CD14-positive monocyte (primary cell): ENCODE measurements at regions not wholly inside any gene's neighbourhood (a gene's known extent, or its start where the extent isn't known, plus 50 kb on each side); places are given as distances from the start of the nearest gene placed in this dataset.
A peak's percentile ranks its signal among the peaks of the same experiment; 100 is the strongest.

Source experiments
- DNase-seq, 3 donors: peaks; one replicate each; pipeline ENCODE4 v3.0.0-alpha.2; 2011 to 2022
- H2AFZ ChIP-seq: 2 replicates; pipeline ENCODE4 v1.6.0; 2012; ENCODE audit warnings: mild to moderate bottlenecking, low read depth, low read length, inconsistent platforms; ENCODE audit not compliant: insufficient read depth, poor library complexity, severe bottlenecking
- H3K27ac ChIP-seq, 2 donors: 1 replicate in 1 of 2; 2 replicates in 1 of 2; pipeline ENCODE4 v1.5.1; 2012 to 2013; ENCODE audit warnings: low read length in 2 of 2, control low read depth in 1 of 2, inconsistent platforms in 1 of 2, low read depth in 1 of 2, mild to moderate bottlenecking in 1 of 2
- H3K27me3 ChIP-seq, 2 donors: one replicate each; pipeline versions ENCODE4 v1.6.0 to v1.6.1; 2011 to 2013; ENCODE audit warnings: low read length in 2 of 2; ENCODE audit not compliant: control insufficient read depth in 2 of 2, insufficient read depth in 2 of 2
- H3K36me3 ChIP-seq, 2 donors: replicated peaks in 1 of 2; 1 replicate in 1 of 2; 2 replicates in 1 of 2; pipeline versions ENCODE4 v1.5.1 to v1.6.1; 2012 to 2013; ENCODE audit warnings: low read length in 2 of 2, control low read depth in 1 of 2, inconsistent platforms in 1 of 2, mild to moderate bottlenecking in 1 of 2; ENCODE audit not compliant: insufficient read depth in 2 of 2, control insufficient read depth in 1 of 2
- H3K4me1 ChIP-seq, 2 donors: 1 replicate in 1 of 2; 2 replicates in 1 of 2; pipeline versions ENCODE4 v1.5.1 to v1.6.1; 2012 to 2013; ENCODE audit warnings: low read length in 2 of 2, control low read depth in 1 of 2, inconsistent platforms in 1 of 2, mild to moderate bottlenecking in 1 of 2, moderate library complexity in 1 of 2; ENCODE audit not compliant: insufficient read depth in 2 of 2, control insufficient read depth in 1 of 2
- H3K4me2 ChIP-seq: replicated peaks from 2 replicates; pipeline ENCODE3; 2012; ENCODE audit warnings: low read length, moderate library complexity, mild to moderate bottlenecking; ENCODE audit not compliant: poor library complexity, severe bottlenecking; ENCODE audit errors: extremely low read depth
- H3K4me3 ChIP-seq, 3 experiments: fragments of 200-600 bp in 1 of 3; sonication (generic) in 1 of 3; replicated peaks in 1 of 3; 1 replicate in 2 of 3; 2 replicates in 1 of 3; pipeline ENCODE4 v1.5.1; 2011 to 2013; ENCODE audit warnings: low read length in 3 of 3, mild to moderate bottlenecking in 3 of 3, control low read depth in 2 of 3, low read depth in 2 of 3, inconsistent platforms in 1 of 3, moderate library complexity in 1 of 3
- H3K79me2 ChIP-seq: 2 replicates; pipeline ENCODE4 v1.6.0; 2012; ENCODE audit warnings: mild to moderate bottlenecking, control low read depth, inconsistent platforms, low read length, moderate library complexity; ENCODE audit not compliant: insufficient read depth
- H3K9ac ChIP-seq: 2 replicates; pipeline ENCODE4 v1.6.0; 2017; ENCODE audit warnings: low read length, mild to moderate bottlenecking; ENCODE audit not compliant: insufficient read depth, poor library complexity, severe bottlenecking
- H3K9me3 ChIP-seq, 2 donors: replicated peaks in 1 of 2; 1 replicate in 1 of 2; 2 replicates in 1 of 2; pipeline versions ENCODE4 v1.5.1 to v1.6.1; 2012 to 2013; ENCODE audit warnings: low read length in 2 of 2, control low read depth in 1 of 2; ENCODE audit not compliant: control insufficient read depth in 1 of 2, insufficient read depth in 1 of 2
- H4K20me1 ChIP-seq: 2 replicates; pipeline ENCODE4 v1.6.0; 2012; ENCODE audit warnings: mild to moderate bottlenecking, low read length, control low read depth, moderate library complexity; ENCODE audit not compliant: insufficient read depth
- H3K27ac Mint-ChIP-seq, 7 donors: one replicate each; pipeline ENCODE4 v1.8.0; 2020; ENCODE audit warnings: mild to moderate bottlenecking in 7 of 7, mixed read lengths in 7 of 7, moderate library complexity in 6 of 7, inconsistent platforms in 2 of 7
- H3K27me3 Mint-ChIP-seq, 3 donors: one replicate each; pipeline ENCODE4 v1.8.0; 2021 to 2022; ENCODE audit warnings: low read depth in 3 of 3, mild to moderate bottlenecking in 3 of 3, mixed read lengths in 3 of 3, moderate library complexity in 3 of 3, inconsistent platforms in 1 of 3
- H3K36me3 Mint-ChIP-seq, 2 donors: one replicate each; pipeline ENCODE4 v1.8.0; 2020; ENCODE audit warnings: mixed read lengths in 2 of 2, inconsistent platforms in 1 of 2, mild to moderate bottlenecking in 1 of 2
- H3K4me1 Mint-ChIP-seq: one replicate; pipeline ENCODE4 v1.8.0; 2020; ENCODE audit warnings: mild to moderate bottlenecking, mixed read lengths
- H3K4me3 Mint-ChIP-seq, 2 donors: one replicate each; pipeline ENCODE4 v1.8.0; 2020; ENCODE audit warnings: mild to moderate bottlenecking in 2 of 2, mixed read lengths in 2 of 2, moderate library complexity in 1 of 2
- H3K9me3 Mint-ChIP-seq, 7 donors: one replicate each; pipeline ENCODE4 v1.8.0; 2020 to 2022; ENCODE audit warnings: mixed read lengths in 7 of 7, mild to moderate bottlenecking in 6 of 7, moderate library complexity in 6 of 7, inconsistent platforms in 2 of 7
- WGBS: methylation state at CpG from one replicate; pipeline ENCODE4 v1.1.5; 2013; ENCODE audit warnings: missing lambda C conversion rate; ENCODE audit not compliant: insufficient coverage; 5-methylcytosine and 5-hydroxymethylcytosine counted together
- intact Hi-C, 2 donors: fragments of 100-400 bp; cut with micrococcal nuclease; formaldehyde crosslinking; loops; one replicate each; pipeline versions ENCODE4 v1.15.0 to v1.15.1; 2023
- TF ChIP-seq, protein P1 (sequence below): fragments of 200-600 bp; IDR thresholded peaks from one replicate; pipeline ENCODE4 v1.8.0; 2022; ENCODE audit warnings: antibody characterized with exemption, mild to moderate bottlenecking

DNA sequence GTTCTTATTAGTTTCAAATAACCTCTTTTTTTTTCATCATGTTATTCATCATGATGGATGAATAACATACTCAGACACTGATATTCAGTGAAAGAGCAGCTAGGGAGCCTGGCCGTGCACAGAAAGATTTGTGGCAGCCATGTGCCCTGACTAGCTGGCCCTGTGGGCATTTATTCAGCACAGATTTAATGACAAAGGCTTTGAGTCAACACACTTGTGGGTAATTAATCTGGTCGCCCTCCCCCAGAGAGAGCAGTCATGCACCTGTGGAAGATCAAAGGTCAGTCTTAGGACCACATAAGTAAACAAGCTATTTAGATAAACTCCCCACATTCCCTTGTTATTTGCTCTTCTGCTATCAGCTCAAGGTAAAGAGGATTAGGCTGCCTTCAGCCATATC lies 153.2 kb upstream of the HMCN1 start:
- Histone ChIP-seq H3K79me2 (no peaks in the 10 kb centered on the region), H4K20me1 (no peaks in the 10 kb centered on the region), H3K27me3 (no peaks in the 10 kb centered on the region), H2AFZ (no peak overlapping the region), H3K4me3 (no peak overlapping the region), H3K9ac (no peak overlapping the region), H3K36me3 (no peaks in the 10 kb centered on the region), H3K4me1 (no peaks in the 10 kb centered on the region), H3K27ac (no peak overlapping the region), H3K4me2 (no peak overlapping the region), H3K9me3 (peaks cover 17 to 36% of the 10 kb centered on the region in 2 donors)
- Mint-ChIP-seq H3K27ac (no peak overlapping the region), H3K4me1 (no peaks in the 10 kb centered on the region), H3K27me3 (peaks cover 0 to 2% (median 0%) of the 10 kb centered on the region in 3 donors), H3K4me3 (no peak overlapping the region), H3K9me3 (peaks cover 29 to 60% (median 53%) of the 10 kb centered on the region in 7 donors), H3K36me3 (peaks cover 4 to 11% of the 10 kb centered on the region in 2 donors)
- TF ChIP-seq, protein P1, sequence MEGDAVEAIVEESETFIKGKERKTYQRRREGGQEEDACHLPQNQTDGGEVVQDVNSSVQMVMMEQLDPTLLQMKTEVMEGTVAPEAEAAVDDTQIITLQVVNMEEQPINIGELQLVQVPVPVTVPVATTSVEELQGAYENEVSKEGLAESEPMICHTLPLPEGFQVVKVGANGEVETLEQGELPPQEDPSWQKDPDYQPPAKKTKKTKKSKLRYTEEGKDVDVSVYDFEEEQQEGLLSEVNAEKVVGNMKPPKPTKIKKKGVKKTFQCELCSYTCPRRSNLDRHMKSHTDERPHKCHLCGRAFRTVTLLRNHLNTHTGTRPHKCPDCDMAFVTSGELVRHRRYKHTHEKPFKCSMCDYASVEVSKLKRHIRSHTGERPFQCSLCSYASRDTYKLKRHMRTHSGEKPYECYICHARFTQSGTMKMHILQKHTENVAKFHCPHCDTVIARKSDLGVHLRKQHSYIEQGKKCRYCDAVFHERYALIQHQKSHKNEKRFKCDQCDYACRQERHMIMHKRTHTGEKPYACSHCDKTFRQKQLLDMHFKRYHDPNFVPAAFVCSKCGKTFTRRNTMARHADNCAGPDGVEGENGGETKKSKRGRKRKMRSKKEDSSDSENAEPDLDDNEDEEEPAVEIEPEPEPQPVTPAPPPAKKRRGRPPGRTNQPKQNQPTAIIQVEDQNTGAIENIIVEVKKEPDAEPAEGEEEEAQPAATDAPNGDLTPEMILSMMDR = no peak
- 100% methylated on average over 1 of the region's 2 CpGs for WGBS
- DNase-seq = no peak
- intact Hi-C loops = no loop called here

DNA sequence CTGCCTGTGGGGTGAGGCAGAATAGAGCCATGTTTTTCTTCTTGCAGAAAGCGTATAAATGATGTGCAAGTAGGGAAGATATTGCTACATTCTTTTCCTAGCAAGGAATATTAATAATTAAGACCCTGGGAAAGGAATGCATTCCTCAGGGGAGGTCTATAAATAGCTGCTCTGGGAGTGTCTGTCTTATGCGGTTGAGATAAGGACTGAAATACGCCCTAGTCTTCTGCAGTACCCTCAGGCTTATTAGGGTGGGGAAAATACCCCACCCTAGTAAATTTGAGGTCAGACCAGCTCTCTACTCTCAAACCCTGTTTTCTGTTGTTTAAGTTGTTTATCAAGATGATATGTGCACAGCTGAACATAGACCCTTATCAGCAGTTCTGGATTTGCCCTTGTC lies 155.9 kb upstream of the HMCN1 start:
- H3K36me3 Mint-ChIP-seq = peaks cover 4 to 11% of the 10 kb centered on the region in 2 donors
- no peak overlapping the region for H3K9ac ChIP-seq
- H3K4me3 ChIP-seq = no peak overlapping the region
- peaks cover 38 to 58% (median 52%) of the 10 kb centered on the region in 7 donors for H3K9me3 Mint-ChIP-seq
- H3K4me1 ChIP-seq = peaks cover 12 to 17% of the 10 kb centered on the region in 2 donors
- no peak for DNase-seq
- TF ChIP-seq, protein P1 = no peak
- peak overlapping the region in 1 of 7 donors; percentile 70 for H3K27ac Mint-ChIP-seq
- H3K4me3 Mint-ChIP-seq = no peak overlapping the region
- peaks cover 0 to 2% (median 0%) of the 10 kb centered on the region in 3 donors for H3K27me3 Mint-ChIP-seq
- H3K79me2 ChIP-seq = no peaks in the 10 kb centered on the region
- H3K4me1 Mint-ChIP-seq = peaks cover 13% of the 10 kb centered on the region
- intact Hi-C loops = no loop called here
- no peaks in the 10 kb centered on the region for H3K36me3 ChIP-seq
- no peak overlapping the region for H3K4me2 ChIP-seq
- H3K27me3 ChIP-seq = no peaks in the 10 kb centered on the region
- H3K27ac ChIP-seq = no peak overlapping the region
- WGBS = no CpG with 5 or more reads among the region's 3 CpGs
- no peaks in the 10 kb centered on the region for H4K20me1 ChIP-seq
- no peak overlapping the region for H2AFZ ChIP-seq
- H3K9me3 ChIP-seq = peaks cover 13 to 36% of the 10 kb centered on the region in 2 donors
